Thoracic aorta (tissue), 2 donors: ENCODE measurements at regions not wholly inside any gene's neighbourhood (a gene's known extent, or its start where the extent isn't known, plus 50 kb on each side); places are given as distances from the start of the nearest gene placed in this dataset.

Experiments
- ATAC-seq: fragments of 150-250 bp; one replicate; pipeline ENCODE4 v1.8.0; 2017; ENCODE audit warnings: low read depth; ENCODE audit not compliant: insufficient number of reproducible peaks, low FRiP score
- DNase-seq: peaks from one replicate; pipeline ENCODE4 v3.0.0-alpha.2; 2020; ENCODE audit warnings: low spot score
- H3K27ac ChIP-seq, 2 donors: fragments of 200-600 bp; sonication (generic); 1 replicate in 1 of 2; 2 replicates in 1 of 2; pipeline ENCODE4 v1.5.1; 2016; ENCODE audit warnings: mild to moderate bottlenecking in 2 of 2, moderate library complexity in 2 of 2
- H3K27me3 ChIP-seq: fragments of 200-600 bp; sonication (generic); replicated peaks from 2 replicates; pipeline ENCODE4 v1.6.0; 2016; ENCODE audit warnings: mild to moderate bottlenecking; ENCODE audit not compliant: insufficient read depth
- H3K36me3 ChIP-seq: fragments of 200-600 bp; sonication (generic); one replicate; pipeline ENCODE4 v1.5.1; 2016
- H3K4me1 ChIP-seq, 2 donors: fragments of 200-600 bp; sonication (generic); 1 replicate in 1 of 2; 2 replicates in 1 of 2; pipeline versions ENCODE4 v1.5.1 to v1.6.0; 2016; ENCODE audit warnings: low read depth in 2 of 2, mild to moderate bottlenecking in 1 of 2; ENCODE audit not compliant: control insufficient read depth in 1 of 2
- H3K4me3 ChIP-seq: fragments of 200-600 bp; sonication (generic); 2 replicates; pipeline ENCODE4 v1.5.1; 2016; ENCODE audit warnings: mild to moderate bottlenecking
- H3K9me3 ChIP-seq: fragments of 200-600 bp; sonication (generic); 2 replicates; pipeline ENCODE4 v1.5.1; 2016
- CTCF ChIP-seq: fragments of 200-600 bp; sonication (generic); IDR thresholded peaks from one replicate; pipeline ENCODE4 v1.5.1; 2019; ENCODE audit warnings: antibody characterized with exemption

DNA sequence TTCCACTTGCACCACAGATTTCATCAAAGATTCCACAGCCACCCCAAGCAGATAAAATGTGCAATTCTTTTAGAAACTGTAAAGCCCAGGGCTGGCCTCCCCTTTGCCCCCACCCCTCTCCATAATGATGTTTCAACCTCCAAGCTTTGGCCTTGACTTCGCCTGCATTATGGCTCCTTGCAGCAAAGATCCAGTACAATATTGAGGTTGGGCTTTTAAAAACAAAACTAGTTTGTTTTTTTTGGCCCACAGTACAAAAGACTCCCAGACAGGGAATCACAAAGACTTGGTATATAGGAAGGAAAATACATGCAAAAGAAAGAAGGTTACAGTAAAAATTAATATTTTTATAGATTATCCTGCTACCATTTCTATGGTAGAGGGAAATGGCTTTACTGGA lies 356.5 kb upstream of the PTBP2 start:
- H3K4me3 ChIP-seq: no peak overlapping the region
- no peaks in the 10 kb centered on the region for H3K4me1 ChIP-seq
- no peak for DNase-seq
- no peak for ATAC-seq
- H3K9me3 ChIP-seq: no peaks in the 10 kb centered on the region
- H3K27me3 ChIP-seq: no peaks in the 10 kb centered on the region
- H3K27ac ChIP-seq: no peak overlapping the region
- TF ChIP-seq CTCF: no peak
- no peaks in the 10 kb centered on the region for H3K36me3 ChIP-seq

- ATAC-seq: no peak
Observed at GRCh38 chr1:96365596-96366390, 355.8 kb upstream of the PTBP2 start.

DNA sequence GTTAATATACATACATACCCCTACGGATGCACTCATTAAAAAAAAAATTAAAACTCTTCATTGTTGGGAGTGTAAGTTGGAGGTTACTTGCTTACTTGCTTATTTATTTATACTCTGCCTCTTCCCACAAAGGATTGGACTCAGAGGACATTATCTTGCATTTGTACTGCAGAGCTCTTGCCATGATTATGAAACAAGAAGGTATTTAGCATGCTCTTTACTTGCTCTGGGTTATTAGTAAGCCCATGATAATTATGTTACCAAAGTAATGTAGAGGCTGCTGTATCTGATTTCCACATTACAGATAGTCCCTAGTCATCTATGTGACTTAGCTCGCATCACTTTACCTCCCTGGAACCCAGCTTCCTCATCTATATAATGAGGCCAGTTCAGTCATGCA lies 355.1 kb upstream of the PTBP2 start:
- no peak for TF ChIP-seq CTCF
- ATAC-seq (no peak), DNase-seq (no peak)
- no peaks in the 10 kb centered on the region for H3K36me3 ChIP-seq
- H3K4me3 ChIP-seq: no peak overlapping the region
- H3K27ac ChIP-seq: no peak overlapping the region
- no peaks in the 10 kb centered on the region for H3K27me3 ChIP-seq
- no peaks in the 10 kb centered on the region for H3K9me3 ChIP-seq
- no peaks in the 10 kb centered on the region for H3K4me1 ChIP-seq

More at GRCh38 chr1:96365596-96366390, 355.8 kb upstream of the PTBP2 start:
- H3K9me3 ChIP-seq: no peaks in the 10 kb centered on the region
- H3K4me3 ChIP-seq: no peak overlapping the region
- H3K27me3 ChIP-seq: no peaks in the 10 kb centered on the region
- TF ChIP-seq CTCF: no peak
- H3K4me1 ChIP-seq: no peaks in the 10 kb centered on the region
- H3K36me3 ChIP-seq: no peaks in the 10 kb centered on the region
- no peak for DNase-seq
- H3K27ac ChIP-seq: no peak overlapping the region

GRCh38 chr1:96367791-96368190 lies 353.8 kb upstream of the PTBP2 start:
- H3K27me3 ChIP-seq: no peaks in the 10 kb centered on the region
- no peaks in the 10 kb centered on the region for H3K9me3 ChIP-seq
- H3K4me3 ChIP-seq: no peak overlapping the region
- TF ChIP-seq CTCF: no peak
- H3K4me1 ChIP-seq: no peaks in the 10 kb centered on the region
- no peak overlapping the region for H3K27ac ChIP-seq
- no peak for ATAC-seq
- no peak for DNase-seq
- H3K36me3 ChIP-seq: no peaks in the 10 kb centered on the region

DNA sequence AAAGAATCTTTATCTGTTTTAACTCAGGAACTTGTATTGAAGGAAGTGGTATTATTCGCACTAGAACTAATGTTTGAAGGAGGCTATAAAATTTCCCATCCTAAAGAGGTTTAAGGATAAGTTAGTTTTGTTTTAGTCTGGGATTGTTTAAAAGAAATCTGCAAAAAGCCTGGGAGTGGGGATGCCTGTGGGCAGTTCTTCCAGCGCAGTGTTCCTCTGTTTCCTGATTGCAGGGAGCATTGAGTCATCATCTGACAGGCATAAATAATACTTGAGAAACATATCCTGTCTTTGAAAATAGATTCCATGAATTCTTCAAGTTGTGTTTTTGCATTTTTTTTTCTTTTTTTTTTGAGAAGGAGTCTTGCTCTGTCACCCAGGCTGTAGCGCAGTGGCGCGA lies 350.8 kb upstream of the PTBP2 start:
- no peaks in the 10 kb centered on the region for H3K9me3 ChIP-seq
- no peak for ATAC-seq

More for the DNA sequence above, 350.8 kb upstream of the PTBP2 start:
- no peak overlapping the region for H3K27ac ChIP-seq
- DNase-seq: no peak
- TF ChIP-seq CTCF: no peak
- H3K27me3 ChIP-seq: no peaks in the 10 kb centered on the region
- no peak overlapping the region for H3K4me3 ChIP-seq
- no peaks in the 10 kb centered on the region for H3K36me3 ChIP-seq
- no peaks in the 10 kb centered on the region for H3K4me1 ChIP-seq
